ENCODE measurements at regions not wholly inside any gene's neighbourhood (a gene's known extent, or its start where the extent isn't known, plus 50 kb on each side); places are given as distances from the start of the nearest gene placed in this dataset.

- TF ChIP-seq, protein P1, sequence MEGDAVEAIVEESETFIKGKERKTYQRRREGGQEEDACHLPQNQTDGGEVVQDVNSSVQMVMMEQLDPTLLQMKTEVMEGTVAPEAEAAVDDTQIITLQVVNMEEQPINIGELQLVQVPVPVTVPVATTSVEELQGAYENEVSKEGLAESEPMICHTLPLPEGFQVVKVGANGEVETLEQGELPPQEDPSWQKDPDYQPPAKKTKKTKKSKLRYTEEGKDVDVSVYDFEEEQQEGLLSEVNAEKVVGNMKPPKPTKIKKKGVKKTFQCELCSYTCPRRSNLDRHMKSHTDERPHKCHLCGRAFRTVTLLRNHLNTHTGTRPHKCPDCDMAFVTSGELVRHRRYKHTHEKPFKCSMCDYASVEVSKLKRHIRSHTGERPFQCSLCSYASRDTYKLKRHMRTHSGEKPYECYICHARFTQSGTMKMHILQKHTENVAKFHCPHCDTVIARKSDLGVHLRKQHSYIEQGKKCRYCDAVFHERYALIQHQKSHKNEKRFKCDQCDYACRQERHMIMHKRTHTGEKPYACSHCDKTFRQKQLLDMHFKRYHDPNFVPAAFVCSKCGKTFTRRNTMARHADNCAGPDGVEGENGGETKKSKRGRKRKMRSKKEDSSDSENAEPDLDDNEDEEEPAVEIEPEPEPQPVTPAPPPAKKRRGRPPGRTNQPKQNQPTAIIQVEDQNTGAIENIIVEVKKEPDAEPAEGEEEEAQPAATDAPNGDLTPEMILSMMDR (IDR thresholded peaks at IDR 0.05), result no peak
- no peak for TF ChIP-seq SIN3A (IDR thresholded peaks at IDR 0.05; ENCODE audit: borderline replicate concordance, insufficient read depth, low read depth, low read length)
- no peak for TF ChIP-seq TCF7L2 (IDR thresholded peaks at IDR 0.05; ENCODE audit: low read depth, low read length)
- no peak for TF ChIP-seq POLR2AphosphoS5 (IDR thresholded peaks at IDR 0.05; ENCODE audit: low read depth, low read length)
These were observed 940.7 kb upstream of the KLHL29 start for GRCh38 chr2:22444281-22444680.

Data from Panc1 (cell line).